ENCODE measurements at regions not wholly inside any gene's neighbourhood (a gene's known extent, or its start where the extent isn't known, plus 50 kb on each side); places are given as distances from the start of the nearest gene placed in this dataset.

DNA sequence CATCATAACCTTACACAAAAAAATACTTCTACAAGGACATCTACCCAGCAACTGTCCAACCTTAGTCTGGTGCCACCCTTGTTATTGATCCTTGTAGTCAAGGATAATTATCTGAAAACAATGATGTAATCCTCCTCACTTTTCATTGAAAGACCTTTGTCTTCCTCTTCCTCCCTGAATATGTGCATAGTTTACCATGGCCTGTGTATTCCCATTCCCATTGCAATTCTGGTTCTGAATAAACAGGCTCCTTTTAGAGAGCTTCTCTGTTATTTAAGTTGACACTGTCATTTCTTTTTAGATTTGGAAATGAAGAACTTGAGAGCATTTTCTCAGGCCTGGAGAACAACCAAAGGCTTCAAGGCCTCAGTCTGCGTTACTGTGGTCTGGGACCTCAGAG is 53.3 kb upstream of the RNF7 start:
- Mint-ChIP-seq H3K9me3 (peaks cover 6% of the 10 kb centered on the region), H3K27ac (peak overlapping the region; percentile 85), H3K4me1 (peaks cover 58% of the 10 kb centered on the region), H3K36me3 (peaks cover 3% of the 10 kb centered on the region), H3K4me3 (no peak overlapping the region), H3K27me3 (ENCODE audit: low read depth) (no peaks in the 10 kb centered on the region)
- ATAC-seq (peak; percentile 25), DNase-seq (ENCODE audit: low spot score) (no peak)
- TF ChIP-seq SOX15 (CRISPR knock-in tag; IDR thresholded peaks at IDR 0.05) (no peak), ZNF317 (CRISPR knock-in tag; IDR thresholded peaks at IDR 0.05; ENCODE audit: borderline replicate concordance, low read depth) (no peak), ETV6 (CRISPR knock-in tag; IDR thresholded peaks at IDR 0.05) (peak; percentile 42; the same call in 1 of the 2 replicates), FOXK1 (CRISPR knock-in tag; IDR thresholded peaks at IDR 0.05) (0 out of 2 replicates have a peak, but pooled peaks have one; percentile 40), ZNF416 (CRISPR knock-in tag; IDR thresholded peaks at IDR 0.05) (no peak)
- TF ChIP-seq, protein P1, sequence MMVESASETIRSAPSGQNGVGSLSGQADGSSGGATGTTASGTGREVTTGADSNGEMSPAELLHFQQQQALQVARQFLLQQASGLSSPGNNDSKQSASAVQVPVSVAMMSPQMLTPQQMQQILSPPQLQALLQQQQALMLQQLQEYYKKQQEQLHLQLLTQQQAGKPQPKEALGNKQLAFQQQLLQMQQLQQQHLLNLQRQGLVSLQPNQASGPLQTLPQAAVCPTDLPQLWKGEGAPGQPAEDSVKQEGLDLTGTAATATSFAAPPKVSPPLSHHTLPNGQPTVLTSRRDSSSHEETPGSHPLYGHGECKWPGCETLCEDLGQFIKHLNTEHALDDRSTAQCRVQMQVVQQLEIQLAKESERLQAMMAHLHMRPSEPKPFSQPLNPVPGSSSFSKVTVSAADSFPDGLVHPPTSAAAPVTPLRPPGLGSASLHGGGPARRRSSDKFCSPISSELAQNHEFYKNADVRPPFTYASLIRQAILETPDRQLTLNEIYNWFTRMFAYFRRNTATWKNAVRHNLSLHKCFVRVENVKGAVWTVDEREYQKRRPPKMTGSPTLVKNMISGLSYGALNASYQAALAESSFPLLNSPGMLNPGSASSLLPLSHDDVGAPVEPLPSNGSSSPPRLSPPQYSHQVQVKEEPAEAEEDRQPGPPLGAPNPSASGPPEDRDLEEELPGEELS (CRISPR knock-in tag; IDR thresholded peaks at IDR 0.05) = peak; percentile 44; the same call in 1 of the 2 replicates
- TF ChIP-seq, protein P2, sequence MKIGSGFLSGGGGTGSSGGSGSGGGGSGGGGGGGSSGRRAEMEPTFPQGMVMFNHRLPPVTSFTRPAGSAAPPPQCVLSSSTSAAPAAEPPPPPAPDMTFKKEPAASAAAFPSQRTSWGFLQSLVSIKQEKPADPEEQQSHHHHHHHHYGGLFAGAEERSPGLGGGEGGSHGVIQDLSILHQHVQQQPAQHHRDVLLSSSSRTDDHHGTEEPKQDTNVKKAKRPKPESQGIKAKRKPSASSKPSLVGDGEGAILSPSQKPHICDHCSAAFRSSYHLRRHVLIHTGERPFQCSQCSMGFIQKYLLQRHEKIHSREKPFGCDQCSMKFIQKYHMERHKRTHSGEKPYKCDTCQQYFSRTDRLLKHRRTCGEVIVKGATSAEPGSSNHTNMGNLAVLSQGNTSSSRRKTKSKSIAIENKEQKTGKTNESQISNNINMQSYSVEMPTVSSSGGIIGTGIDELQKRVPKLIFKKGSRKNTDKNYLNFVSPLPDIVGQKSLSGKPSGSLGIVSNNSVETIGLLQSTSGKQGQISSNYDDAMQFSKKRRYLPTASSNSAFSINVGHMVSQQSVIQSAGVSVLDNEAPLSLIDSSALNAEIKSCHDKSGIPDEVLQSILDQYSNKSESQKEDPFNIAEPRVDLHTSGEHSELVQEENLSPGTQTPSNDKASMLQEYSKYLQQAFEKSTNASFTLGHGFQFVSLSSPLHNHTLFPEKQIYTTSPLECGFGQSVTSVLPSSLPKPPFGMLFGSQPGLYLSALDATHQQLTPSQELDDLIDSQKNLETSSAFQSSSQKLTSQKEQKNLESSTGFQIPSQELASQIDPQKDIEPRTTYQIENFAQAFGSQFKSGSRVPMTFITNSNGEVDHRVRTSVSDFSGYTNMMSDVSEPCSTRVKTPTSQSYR (CRISPR knock-in tag; IDR thresholded peaks at IDR 0.05) = no peak
- TF ChIP-seq, protein P3, sequence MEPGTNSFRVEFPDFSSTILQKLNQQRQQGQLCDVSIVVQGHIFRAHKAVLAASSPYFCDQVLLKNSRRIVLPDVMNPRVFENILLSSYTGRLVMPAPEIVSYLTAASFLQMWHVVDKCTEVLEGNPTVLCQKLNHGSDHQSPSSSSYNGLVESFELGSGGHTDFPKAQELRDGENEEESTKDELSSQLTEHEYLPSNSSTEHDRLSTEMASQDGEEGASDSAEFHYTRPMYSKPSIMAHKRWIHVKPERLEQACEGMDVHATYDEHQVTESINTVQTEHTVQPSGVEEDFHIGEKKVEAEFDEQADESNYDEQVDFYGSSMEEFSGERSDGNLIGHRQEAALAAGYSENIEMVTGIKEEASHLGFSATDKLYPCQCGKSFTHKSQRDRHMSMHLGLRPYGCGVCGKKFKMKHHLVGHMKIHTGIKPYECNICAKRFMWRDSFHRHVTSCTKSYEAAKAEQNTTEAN (CRISPR knock-in tag; IDR thresholded peaks at IDR 0.05) = 0 out of 2 replicates have a peak, but pooled peaks have one; percentile 31
- TF ChIP-seq, protein P4, sequence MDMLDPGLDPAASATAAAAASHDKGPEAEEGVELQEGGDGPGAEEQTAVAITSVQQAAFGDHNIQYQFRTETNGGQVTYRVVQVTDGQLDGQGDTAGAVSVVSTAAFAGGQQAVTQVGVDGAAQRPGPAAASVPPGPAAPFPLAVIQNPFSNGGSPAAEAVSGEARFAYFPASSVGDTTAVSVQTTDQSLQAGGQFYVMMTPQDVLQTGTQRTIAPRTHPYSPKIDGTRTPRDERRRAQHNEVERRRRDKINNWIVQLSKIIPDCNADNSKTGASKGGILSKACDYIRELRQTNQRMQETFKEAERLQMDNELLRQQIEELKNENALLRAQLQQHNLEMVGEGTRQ (CRISPR knock-in tag; IDR thresholded peaks at IDR 0.05) = no peak
- CTCF ChIA-PET = interaction anchor here (1.0 kb wide), 1 partner anchor 40 kb away, joined by 4 read pairs; no protein-coding TSS in a partner anchor
- POLR2A ChIA-PET = no interaction called here

DNA sequence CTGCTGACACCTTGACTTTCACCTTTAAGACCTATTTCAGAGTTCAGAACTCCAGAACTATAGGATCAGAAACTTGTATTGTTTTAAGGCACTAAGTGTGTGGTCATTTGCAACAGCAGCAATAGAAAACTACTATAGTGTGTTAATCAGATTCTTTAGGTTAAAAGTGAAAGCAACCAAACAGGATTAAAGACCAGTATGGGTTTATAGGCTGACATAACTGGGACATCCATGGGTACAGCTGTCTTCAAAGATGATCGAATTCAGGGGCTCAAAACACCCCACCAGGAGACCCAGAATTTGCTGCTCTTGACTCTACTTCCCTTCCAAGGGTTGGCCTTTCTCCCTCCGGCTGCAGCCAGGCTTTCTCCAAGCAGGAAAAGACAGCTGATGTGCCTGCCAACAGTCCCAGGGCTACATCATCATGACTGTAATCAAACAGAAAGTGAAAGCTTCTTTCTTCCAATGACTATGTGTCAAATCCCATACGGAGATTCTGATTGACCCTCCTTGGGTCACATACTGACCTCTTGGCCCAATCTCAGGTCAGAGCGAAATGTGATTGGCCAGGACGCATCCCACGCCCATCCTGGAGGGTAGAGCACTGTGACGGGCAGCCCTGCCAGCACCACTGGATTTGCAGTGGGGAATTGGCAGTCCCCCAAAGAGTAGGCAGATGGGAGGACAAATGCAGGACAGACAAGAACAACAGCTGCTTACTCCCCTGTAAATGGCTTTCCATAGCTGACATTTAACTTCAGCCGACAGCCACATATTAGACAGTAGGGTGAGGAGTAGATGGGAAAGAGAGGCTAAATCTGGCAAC is 51.4 kb upstream of the RNF7 start:
- ATAC-seq (no peak), DNase-seq (ENCODE audit: low spot score) (no peak)
- H3K36me3 Mint-ChIP-seq = peaks cover 3% of the 10 kb centered on the region
- H3K9me3 Mint-ChIP-seq = peaks cover 3% of the 10 kb centered on the region; the same call in 1 of the 2 replicates
- peaks cover 42% of the 10 kb centered on the region for H3K4me1 Mint-ChIP-seq
- no peak overlapping the region for H3K27ac Mint-ChIP-seq
- H3K4me3 Mint-ChIP-seq = no peak overlapping the region
- POLR2A ChIA-PET = no interaction called here
- CTCF ChIA-PET = interaction anchor here (0.8 to 1.0 kb wide), 2 partner anchors 42 to 189 kb away, joined by 3 read pairs; no protein-coding TSS in a partner anchor
- H3K27me3 Mint-ChIP-seq (ENCODE audit: low read depth) = no peaks in the 10 kb centered on the region
- TF ChIP-seq, protein P5, sequence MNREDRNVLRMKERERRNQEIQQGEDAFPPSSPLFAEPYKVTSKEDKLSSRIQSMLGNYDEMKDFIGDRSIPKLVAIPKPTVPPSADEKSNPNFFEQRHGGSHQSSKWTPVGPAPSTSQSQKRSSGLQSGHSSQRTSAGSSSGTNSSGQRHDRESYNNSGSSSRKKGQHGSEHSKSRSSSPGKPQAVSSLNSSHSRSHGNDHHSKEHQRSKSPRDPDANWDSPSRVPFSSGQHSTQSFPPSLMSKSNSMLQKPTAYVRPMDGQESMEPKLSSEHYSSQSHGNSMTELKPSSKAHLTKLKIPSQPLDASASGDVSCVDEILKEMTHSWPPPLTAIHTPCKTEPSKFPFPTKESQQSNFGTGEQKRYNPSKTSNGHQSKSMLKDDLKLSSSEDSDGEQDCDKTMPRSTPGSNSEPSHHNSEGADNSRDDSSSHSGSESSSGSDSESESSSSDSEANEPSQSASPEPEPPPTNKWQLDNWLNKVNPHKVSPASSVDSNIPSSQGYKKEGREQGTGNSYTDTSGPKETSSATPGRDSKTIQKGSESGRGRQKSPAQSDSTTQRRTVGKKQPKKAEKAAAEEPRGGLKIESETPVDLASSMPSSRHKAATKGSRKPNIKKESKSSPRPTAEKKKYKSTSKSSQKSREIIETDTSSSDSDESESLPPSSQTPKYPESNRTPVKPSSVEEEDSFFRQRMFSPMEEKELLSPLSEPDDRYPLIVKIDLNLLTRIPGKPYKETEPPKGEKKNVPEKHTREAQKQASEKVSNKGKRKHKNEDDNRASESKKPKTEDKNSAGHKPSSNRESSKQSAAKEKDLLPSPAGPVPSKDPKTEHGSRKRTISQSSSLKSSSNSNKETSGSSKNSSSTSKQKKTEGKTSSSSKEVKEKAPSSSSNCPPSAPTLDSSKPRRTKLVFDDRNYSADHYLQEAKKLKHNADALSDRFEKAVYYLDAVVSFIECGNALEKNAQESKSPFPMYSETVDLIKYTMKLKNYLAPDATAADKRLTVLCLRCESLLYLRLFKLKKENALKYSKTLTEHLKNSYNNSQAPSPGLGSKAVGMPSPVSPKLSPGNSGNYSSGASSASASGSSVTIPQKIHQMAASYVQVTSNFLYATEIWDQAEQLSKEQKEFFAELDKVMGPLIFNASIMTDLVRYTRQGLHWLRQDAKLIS (CRISPR knock-in tag; IDR thresholded peaks at IDR 0.05; ENCODE audit: borderline replicate concordance) = no peak
- TF ChIP-seq, protein P6, sequence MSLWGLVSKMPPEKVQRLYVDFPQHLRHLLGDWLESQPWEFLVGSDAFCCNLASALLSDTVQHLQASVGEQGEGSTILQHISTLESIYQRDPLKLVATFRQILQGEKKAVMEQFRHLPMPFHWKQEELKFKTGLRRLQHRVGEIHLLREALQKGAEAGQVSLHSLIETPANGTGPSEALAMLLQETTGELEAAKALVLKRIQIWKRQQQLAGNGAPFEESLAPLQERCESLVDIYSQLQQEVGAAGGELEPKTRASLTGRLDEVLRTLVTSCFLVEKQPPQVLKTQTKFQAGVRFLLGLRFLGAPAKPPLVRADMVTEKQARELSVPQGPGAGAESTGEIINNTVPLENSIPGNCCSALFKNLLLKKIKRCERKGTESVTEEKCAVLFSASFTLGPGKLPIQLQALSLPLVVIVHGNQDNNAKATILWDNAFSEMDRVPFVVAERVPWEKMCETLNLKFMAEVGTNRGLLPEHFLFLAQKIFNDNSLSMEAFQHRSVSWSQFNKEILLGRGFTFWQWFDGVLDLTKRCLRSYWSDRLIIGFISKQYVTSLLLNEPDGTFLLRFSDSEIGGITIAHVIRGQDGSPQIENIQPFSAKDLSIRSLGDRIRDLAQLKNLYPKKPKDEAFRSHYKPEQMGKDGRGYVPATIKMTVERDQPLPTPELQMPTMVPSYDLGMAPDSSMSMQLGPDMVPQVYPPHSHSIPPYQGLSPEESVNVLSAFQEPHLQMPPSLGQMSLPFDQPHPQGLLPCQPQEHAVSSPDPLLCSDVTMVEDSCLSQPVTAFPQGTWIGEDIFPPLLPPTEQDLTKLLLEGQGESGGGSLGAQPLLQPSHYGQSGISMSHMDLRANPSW (CRISPR knock-in tag; conservative IDR thresholded peaks at IDR 0.05; ENCODE audit: low read depth) = no peak
- TF ChIP-seq, protein P7, sequence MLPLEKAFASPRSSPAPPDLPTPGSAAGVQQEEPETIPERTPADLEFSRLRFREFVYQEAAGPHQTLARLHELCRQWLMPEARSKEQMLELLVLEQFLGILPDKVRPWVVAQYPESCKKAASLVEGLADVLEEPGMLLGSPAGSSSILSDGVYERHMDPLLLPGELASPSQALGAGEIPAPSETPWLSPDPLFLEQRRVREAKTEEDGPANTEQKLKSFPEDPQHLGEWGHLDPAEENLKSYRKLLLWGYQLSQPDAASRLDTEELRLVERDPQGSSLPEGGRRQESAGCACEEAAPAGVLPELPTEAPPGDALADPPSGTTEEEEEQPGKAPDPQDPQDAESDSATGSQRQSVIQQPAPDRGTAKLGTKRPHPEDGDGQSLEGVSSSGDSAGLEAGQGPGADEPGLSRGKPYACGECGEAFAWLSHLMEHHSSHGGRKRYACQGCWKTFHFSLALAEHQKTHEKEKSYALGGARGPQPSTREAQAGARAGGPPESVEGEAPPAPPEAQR (CRISPR knock-in tag; IDR thresholded peaks at IDR 0.05) = no peak
- no peak for TF ChIP-seq ZNF232 (CRISPR knock-in tag; IDR thresholded peaks at IDR 0.05)
- TF ChIP-seq ZNF121 (CRISPR knock-in tag; IDR thresholded peaks at IDR 0.05) = no peak
- TF ChIP-seq NR1H2 (CRISPR knock-in tag; IDR thresholded peaks at IDR 0.05) = no peak
- no peak for TF ChIP-seq SOX15 (CRISPR knock-in tag; IDR thresholded peaks at IDR 0.05)
- TF ChIP-seq NR2C2 (CRISPR knock-in tag; IDR thresholded peaks at IDR 0.05) = no peak
- TF ChIP-seq, protein P8, sequence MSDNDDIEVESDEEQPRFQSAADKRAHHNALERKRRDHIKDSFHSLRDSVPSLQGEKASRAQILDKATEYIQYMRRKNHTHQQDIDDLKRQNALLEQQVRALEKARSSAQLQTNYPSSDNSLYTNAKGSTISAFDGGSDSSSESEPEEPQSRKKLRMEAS (CRISPR knock-in tag; IDR thresholded peaks at IDR 0.05) = no peak
- TF ChIP-seq NFATC4 (CRISPR knock-in tag; IDR thresholded peaks at IDR 0.05) = no peak
